NCI-H1048 (cell line): ENCODE measurements at regions not wholly inside any gene's neighbourhood (a gene's known extent, or its start where the extent isn't known, plus 50 kb on each side); places are given as distances from the start of the nearest gene placed in this dataset.

Experiments used
- DNase-seq: peaks from one replicate; lab custom pipeline; 2025; lab: John Stamatoyannopoulos, UW

- no peak for DNase-seq
These were observed 134.2 kb upstream of the LRFN2 start for GRCh38 chr6:40721271-40721952.

DNA sequence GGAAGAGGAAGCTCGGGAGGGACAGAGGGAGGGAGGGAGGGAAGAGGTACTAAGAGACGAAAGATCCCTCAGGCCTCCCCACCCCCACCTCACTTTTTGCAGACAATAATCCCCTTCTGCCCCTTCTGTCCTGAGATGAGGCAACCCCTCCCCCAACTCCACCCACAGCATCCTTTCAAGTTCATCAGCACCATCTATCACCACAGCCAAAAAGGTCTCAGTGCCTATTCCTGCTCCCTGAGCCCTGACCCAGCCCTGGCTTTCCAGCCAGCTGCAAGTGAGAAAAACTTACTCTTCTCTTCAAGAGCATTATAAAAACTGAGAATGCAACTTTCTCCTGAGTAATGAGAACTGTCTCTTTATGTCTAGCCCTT is 133.2 kb upstream of the LRFN2 start:
- no peak for DNase-seq

- no peak for DNase-seq
These were observed 132.7 kb upstream of the LRFN2 start for GRCh38 chr6:40719671-40720374.

DNA sequence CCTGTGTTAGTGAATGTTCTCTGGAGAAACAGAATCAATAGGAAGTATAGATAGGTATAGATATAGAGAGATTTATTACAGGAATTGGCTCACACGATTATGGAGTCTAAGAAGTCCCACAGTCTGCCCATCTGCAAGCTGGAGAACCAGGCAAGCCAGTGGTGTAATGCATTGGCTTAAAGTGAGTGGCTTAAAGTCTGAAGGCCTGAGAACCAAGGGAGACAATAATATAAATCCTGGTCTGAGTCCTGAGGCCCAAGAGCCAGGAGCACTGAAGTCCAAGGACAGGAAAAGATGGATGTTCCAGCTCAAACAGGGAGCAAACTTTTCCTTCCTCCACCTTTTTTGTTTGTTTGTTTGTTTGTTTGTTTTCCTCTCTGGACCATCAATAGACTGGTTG is 131.2 kb upstream of the LRFN2 start:
- no peak for DNase-seq

DNA sequence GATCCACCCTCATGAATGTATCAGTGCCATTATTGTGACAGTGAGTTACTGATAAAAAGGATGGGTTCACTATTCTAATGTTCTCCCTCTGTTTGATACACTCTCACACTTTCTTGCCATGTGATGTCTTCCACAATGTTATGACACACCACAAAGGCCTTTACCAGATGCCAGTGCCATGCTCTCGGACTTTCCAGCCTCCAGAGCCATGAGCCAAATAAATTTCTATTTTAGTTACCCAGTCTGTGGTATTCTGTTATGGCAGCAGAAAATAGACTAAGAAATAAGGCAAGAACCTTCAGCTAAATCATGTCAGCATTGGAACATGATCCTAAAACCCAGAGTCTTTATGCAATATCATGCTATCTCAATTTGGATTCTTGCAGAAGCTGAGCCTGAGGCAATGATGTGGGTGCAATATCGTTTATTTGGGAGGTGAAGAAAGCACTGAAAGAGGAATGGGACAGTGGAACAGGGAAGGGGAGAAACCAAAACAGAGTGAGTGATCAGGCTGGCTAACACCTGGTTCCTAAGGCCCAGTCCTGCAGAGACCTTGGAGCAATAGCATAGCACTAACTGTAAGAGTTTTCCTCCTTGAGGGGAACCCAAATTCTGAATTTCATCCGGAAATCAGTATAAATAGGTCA is 130.4 kb upstream of the LRFN2 start:
- DNase-seq: no peak

DNA sequence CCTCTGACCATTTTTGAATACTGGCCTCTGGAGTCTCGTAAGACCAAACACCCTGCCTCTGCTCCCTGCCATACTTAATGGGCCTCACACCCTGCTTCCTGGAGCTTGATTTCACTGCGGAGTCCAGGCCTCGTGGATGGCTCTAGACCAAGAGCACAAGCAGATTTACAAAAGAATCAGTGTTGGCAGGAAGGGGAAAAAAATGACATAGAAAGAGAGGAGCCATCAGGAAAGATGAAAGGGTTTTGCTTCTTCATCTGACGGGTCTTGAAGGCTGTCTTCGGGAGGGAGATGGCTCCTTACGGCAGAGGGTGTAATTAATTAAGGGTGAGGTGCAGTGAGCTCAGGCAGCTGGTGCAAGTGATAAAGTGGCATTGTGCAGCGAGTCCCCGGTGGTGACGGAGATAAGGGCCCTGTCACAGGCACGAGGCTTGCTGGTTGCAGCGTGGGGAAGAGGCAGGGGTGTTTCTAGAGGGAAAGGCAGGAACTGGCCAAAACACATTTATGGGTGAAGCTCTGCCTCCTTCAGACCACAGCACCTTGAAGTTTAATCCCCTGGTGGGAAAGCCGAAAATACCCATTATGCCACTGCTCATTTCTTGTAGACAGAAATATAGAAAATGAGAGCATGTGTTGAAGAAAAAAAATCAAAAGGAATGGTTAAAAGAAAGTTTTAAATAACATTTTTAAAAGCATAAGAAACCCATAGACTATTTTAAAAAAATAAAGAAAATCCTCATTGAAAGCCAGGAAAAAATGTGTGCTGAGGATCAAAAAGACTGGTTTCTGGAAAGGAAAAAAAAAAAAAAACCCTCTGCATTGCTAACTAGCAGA is 128.6 kb upstream of the LRFN2 start:
- no peak for DNase-seq

GRCh38 chr6:40714576-40715564 is 127.7 kb upstream of the LRFN2 start:
- DNase-seq: no peak

GRCh38 chr6:40714143-40714542 is 127.0 kb upstream of the LRFN2 start:
- DNase-seq: no peak

DNA sequence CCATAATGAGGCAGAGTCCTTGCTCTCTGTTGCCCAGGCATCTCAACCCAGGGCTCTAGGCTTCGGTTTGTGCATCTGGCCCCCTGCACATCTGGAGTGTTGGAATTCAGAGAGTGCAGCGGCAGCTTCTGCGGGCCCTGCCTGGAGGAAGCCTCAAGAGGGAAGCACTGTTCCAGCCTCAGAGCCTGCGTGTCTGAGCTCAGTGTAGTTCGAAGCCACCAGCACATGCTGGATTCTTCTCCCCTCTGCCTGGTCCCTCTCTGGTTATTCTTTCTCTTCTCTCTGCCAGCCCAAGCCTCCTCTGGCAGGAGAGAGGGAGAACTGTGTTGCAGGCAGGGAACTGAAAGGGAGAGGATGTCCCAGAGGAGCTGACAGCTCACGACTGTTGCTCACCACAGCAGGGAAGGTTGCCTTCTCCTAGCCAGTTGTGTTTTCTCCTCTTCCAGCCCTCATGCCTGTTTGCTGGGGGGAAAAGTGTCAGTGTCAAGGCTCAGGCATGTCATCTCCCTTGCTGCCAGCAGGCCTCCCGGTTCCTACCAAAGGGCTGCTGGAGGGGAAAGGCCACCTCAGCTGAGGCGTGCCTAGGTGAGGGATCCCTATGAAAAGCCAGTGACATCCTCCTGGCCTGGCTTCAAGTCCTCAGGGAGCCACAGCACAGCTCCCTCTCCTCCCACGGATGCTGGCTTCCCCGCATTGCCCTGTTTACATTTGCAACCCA is 126.0 kb upstream of the LRFN2 start:
- no peak for DNase-seq

GRCh38 chr6:40710626-40711330 is 123.6 kb upstream of the LRFN2 start:
- no peak for DNase-seq

- no peak for DNase-seq
These were observed 120.9 kb upstream of the LRFN2 start for GRCh38 chr6:40708049-40708448.

- DNase-seq: no peak
These were observed 119.0 kb upstream of the LRFN2 start for GRCh38 chr6:40706178-40706577.

DNA sequence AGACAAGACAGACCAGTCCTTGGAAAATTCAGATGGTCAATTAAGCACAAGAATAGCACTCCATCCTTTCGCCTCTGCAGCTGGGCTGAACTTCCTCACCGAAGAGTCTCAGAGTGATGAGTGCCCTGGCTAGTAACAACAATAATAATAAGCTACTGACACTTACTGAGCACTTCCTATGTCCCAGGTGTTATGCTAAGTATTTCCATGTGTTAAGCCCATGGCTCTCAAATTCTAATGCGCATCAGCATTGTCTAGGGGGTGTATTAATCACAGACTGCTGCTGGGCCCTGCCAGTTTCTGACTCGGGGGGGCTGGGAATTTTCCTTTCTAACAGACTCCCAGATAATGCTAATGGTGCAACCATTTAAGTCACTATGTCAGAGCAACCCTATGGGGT is 118.2 kb upstream of the LRFN2 start:
- DNase-seq: no peak

DNA sequence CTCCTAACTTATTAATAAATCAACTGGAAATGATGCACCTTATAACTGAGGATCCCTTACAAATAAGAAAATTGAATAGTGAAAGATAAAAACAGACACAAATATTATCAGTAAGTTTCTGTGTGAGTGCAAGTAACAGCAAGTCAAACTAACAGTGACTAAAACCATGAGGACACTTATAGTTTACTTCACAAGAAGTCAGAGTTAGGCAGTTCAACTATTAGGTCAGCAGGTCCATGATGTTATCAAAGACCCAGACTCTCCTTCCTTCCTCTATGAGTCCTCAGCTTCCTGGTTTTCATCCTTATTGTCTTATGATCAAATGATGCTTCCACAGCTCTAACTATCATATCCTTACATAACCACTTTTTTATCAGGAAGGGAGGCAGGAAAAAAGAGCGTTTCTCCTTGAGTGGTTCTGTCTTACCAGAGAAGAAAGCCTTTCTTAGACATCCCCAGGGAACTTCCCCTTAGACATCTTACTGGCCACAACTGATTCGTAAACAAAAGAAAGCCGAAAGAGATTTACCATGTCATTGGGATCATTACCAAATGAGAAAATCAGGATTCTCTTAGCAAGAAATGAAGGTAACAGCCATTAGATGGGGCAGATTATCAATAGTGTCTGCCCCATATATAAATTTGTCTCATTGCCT is 114.3 kb upstream of the LRFN2 start:
- no peak for DNase-seq

- no peak for DNase-seq
These were observed 112.9 kb upstream of the LRFN2 start for GRCh38 chr6:40700006-40700580.

GRCh38 chr6:40695750-40696415 is 108.7 kb upstream of the LRFN2 start:
- no peak for DNase-seq

- no peak for DNase-seq
These were observed 108.0 kb upstream of the LRFN2 start for GRCh38 chr6:40695114-40695513.

DNA sequence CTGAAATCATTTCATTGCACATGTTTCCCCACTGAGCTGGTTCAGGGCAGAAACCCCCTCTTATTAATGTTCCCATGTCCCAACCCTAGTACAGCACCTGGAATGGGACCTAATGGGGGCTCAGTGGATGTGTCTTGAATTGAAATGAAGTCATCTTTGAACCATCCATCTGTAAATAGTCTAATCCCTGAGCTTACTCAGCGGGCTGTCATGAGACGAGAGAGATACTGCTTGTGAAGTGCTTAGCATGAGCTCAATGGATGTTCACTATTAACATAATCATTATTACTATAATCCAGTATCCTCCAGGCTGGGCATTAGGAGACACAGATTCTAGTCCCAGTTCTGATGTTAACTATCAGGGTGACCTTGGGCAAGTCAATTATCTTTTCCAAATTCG is 106.6 kb upstream of the LRFN2 start:
- DNase-seq: no peak

- no peak for DNase-seq
These were observed 105.2 kb upstream of the LRFN2 start for GRCh38 chr6:40692337-40692736.
